H1 (cell line): ENCODE measurements at regions not wholly inside any gene's neighbourhood (a gene's known extent, or its start where the extent isn't known, plus 50 kb on each side); places are given as distances from the start of the nearest gene placed in this dataset.

Experiments used
- CTCF ChIA-PET: fragments of 300-600 bp; sonication (Branson Sonifier 250); formaldehyde crosslinking; loops from one replicate; lab custom pipeline; 2021; ENCODE audit not compliant: partially characterized antibody; lab: Charles Lee
- POLR2A ChIA-PET: fragments of 300-600 bp; sonication (Branson Sonifier 250); formaldehyde crosslinking; loops from one replicate; lab custom pipeline; 2021; ENCODE audit warnings: inconsistent platforms; ENCODE audit not compliant: partially characterized antibody; lab: Charles Lee
- DNase-seq, 2 experiments: peaks; one replicate each; pipeline versions ENCODE4 v3.0.0 to v3.0.0-alpha.2; 2010 to 2022; ENCODE audit warnings: low spot score in 2 of 2, low read depth in 1 of 2, mixed read lengths in 1 of 2
- FAIRE-seq: peaks from 2 replicates; lab custom pipeline; 2011; peaks lifted over from hg19 to GRCh38; lab: Jason Lieb, UNC
- H2AFZ ChIP-seq: 2 replicates; pipeline ENCODE4 v1.8.1; 2012; ENCODE audit warnings: low read length, inconsistent platforms
- H2AK5ac ChIP-seq: 2 replicates; pipeline ENCODE4 v1.6.1; 2013; ENCODE audit warnings: low read depth, low read length
- H2BK120ac ChIP-seq: replicated peaks from 2 replicates; pipeline ENCODE3; 2013; ENCODE audit warnings: low read depth, low read length, inconsistent platforms
- H2BK12ac ChIP-seq: 2 replicates; pipeline ENCODE4 v1.6.1; 2013; ENCODE audit warnings: low read depth, low read length
- H2BK15ac ChIP-seq: 2 replicates; pipeline ENCODE4 v1.6.1; 2013; ENCODE audit warnings: low read length
- H2BK20ac ChIP-seq: 2 replicates; pipeline ENCODE4 v1.6.1; 2013; ENCODE audit warnings: low read length
- H2BK5ac ChIP-seq: 2 replicates; pipeline ENCODE4 v1.6.1; 2013; ENCODE audit warnings: low read depth, low read length
- H3K14ac ChIP-seq: 2 replicates; pipeline ENCODE4 v1.6.1; 2013; ENCODE audit warnings: inconsistent platforms; ENCODE audit not compliant: insufficient read length
- H3K18ac ChIP-seq: 2 replicates; pipeline ENCODE4 v1.6.1; 2013; ENCODE audit warnings: low read length; ENCODE audit errors: extremely low read depth
- H3K23ac ChIP-seq: 2 replicates; pipeline ENCODE4 v1.6.1; 2013; ENCODE audit warnings: inconsistent platforms; ENCODE audit not compliant: insufficient read length
- H3K23me2 ChIP-seq: 2 replicates; pipeline ENCODE4 v1.6.1; 2013; ENCODE audit warnings: low read depth, low read length
- H3K27ac ChIP-seq: 2 replicates; pipeline ENCODE4 v1.6.1; 2011; ENCODE audit warnings: low read depth, low read length, inconsistent platforms
- H3K27me3 ChIP-seq, 4 experiments: replicated peaks in 1 of 4; 1 replicate in 1 of 4; 2 replicates in 3 of 4; pipeline versions ENCODE4 v1.6.1 to v1.8.1; 2011 to 2013; ENCODE audit warnings: low read length in 3 of 4, mild to moderate bottlenecking in 3 of 4, inconsistent platforms in 2 of 4, mixed read lengths in 2 of 4, moderate library complexity in 1 of 4; ENCODE audit not compliant: control insufficient read depth in 3 of 4, insufficient read depth in 3 of 4; ENCODE audit errors: extremely low read depth in 1 of 4
- H3K36me3 ChIP-seq, 4 experiments: 2 replicates each; pipeline versions ENCODE4 v1.6.1 to v1.8.1; 2011 to 2013; ENCODE audit warnings: mild to moderate bottlenecking in 4 of 4, low read length in 3 of 4, moderate library complexity in 2 of 4, control low read depth in 1 of 4, inconsistent platforms in 1 of 4; ENCODE audit not compliant: insufficient read depth in 4 of 4, control insufficient read depth in 2 of 4
- H3K4ac ChIP-seq: replicated peaks from 2 replicates; pipeline ENCODE3; 2013; ENCODE audit warnings: low read length, low read depth, mixed read lengths, inconsistent platforms; ENCODE audit not compliant: insufficient read length
- H3K4me1 ChIP-seq, 4 experiments: replicated peaks in 1 of 4; 1 replicate in 1 of 4; 2 replicates in 3 of 4; pipeline versions ENCODE4 v1.6.1 to v1.8.1; 2011 to 2013; ENCODE audit warnings: low read length in 3 of 4, inconsistent platforms in 2 of 4, mixed read lengths in 1 of 4; ENCODE audit not compliant: insufficient read depth in 4 of 4, control insufficient read depth in 3 of 4
- H3K4me2 ChIP-seq, 2 experiments: 2 replicates each; pipeline versions ENCODE4 v1.6.1 to v1.8.1; 2011 to 2013; ENCODE audit warnings: low read depth in 2 of 2, low read length in 2 of 2, control low read depth in 1 of 2, inconsistent platforms in 1 of 2, mild to moderate bottlenecking in 1 of 2; ENCODE audit not compliant: insufficient read depth in 1 of 2
- H3K4me3 ChIP-seq, 4 experiments: fragments of 200-600, 300-600 bp in 1 of 4; sonication (generic), shearing (Covaris generic), sonication (Bioruptor Twin) in 1 of 4; 2 replicates each; pipeline versions ENCODE4 v1.5.1 to v1.8.1; 2011 to 2016; ENCODE audit warnings: low read length in 4 of 4, low read depth in 3 of 4, control low read depth in 2 of 4, inconsistent platforms in 2 of 4, mild to moderate bottlenecking in 2 of 4, mixed read lengths in 1 of 4, moderate library complexity in 1 of 4; ENCODE audit not compliant: insufficient read depth in 2 of 4; ENCODE audit errors: extremely low read depth in 1 of 4
- H3K56ac ChIP-seq: replicated peaks from 2 replicates; pipeline ENCODE3; 2013; ENCODE audit warnings: low read depth, mild to moderate bottlenecking, mixed read lengths, low read length, inconsistent platforms; ENCODE audit not compliant: insufficient read length
- H3K79me1 ChIP-seq: 2 replicates; pipeline ENCODE4 v1.6.1; 2013; ENCODE audit warnings: low read depth, low read length, control low read depth
- H3K79me2 ChIP-seq, 2 experiments: 2 replicates each; pipeline versions ENCODE4 v1.6.1 to v1.8.1; 2012 to 2013; ENCODE audit warnings: low read length in 2 of 2, mild to moderate bottlenecking in 2 of 2, inconsistent platforms in 1 of 2; ENCODE audit not compliant: insufficient read depth in 2 of 2, control insufficient read depth in 1 of 2
- H3K9ac ChIP-seq, 4 experiments: replicated peaks in 1 of 4; 1 replicate in 1 of 4; 2 replicates in 3 of 4; pipeline versions ENCODE4 v1.6.1 to v1.8.1; 2011 to 2013; ENCODE audit warnings: low read depth in 3 of 4, low read length in 3 of 4, control low read depth in 2 of 4, mild to moderate bottlenecking in 2 of 4, moderate library complexity in 2 of 4, inconsistent platforms in 1 of 4; ENCODE audit errors: extremely low read depth in 1 of 4
- H3K9me3 ChIP-seq, 2 experiments: 2 replicates each; pipeline versions ENCODE4 v1.6.1 to v1.8.1; 2012 to 2013; ENCODE audit warnings: mild to moderate bottlenecking in 2 of 2, moderate library complexity in 2 of 2, control low read depth in 1 of 2, inconsistent platforms in 1 of 2, low read depth in 1 of 2, low read length in 1 of 2, mixed read lengths in 1 of 2; ENCODE audit not compliant: insufficient read depth in 2 of 2
- H4K20me1 ChIP-seq, 2 experiments: replicated peaks in 1 of 2; 2 replicates each; pipeline versions ENCODE3 to v1.8.1; 2011 to 2013; ENCODE audit warnings: inconsistent platforms in 2 of 2, low read length in 2 of 2, mild to moderate bottlenecking in 1 of 2; ENCODE audit not compliant: insufficient read depth in 2 of 2, control insufficient read depth in 1 of 2
- H4K5ac ChIP-seq: 2 replicates; pipeline ENCODE4 v1.6.1; 2013; ENCODE audit warnings: low read length, low read depth, mixed read lengths, inconsistent platforms; ENCODE audit not compliant: insufficient read length
- H4K8ac ChIP-seq: 2 replicates; pipeline ENCODE4 v1.8.0; 2013; ENCODE audit warnings: mild to moderate bottlenecking, moderate library complexity, low read length, inconsistent platforms; ENCODE audit not compliant: insufficient read depth; ENCODE audit errors: extremely low read depth
- H4K91ac ChIP-seq: replicated peaks from 2 replicates; pipeline ENCODE3; 2013; ENCODE audit warnings: low read length, mixed read lengths, inconsistent platforms; ENCODE audit not compliant: insufficient read length
- ATF2 ChIP-seq: IDR thresholded peaks from 2 replicates; pipeline ENCODE4 v1.6.1; 2012; ENCODE audit warnings: low read length, inconsistent platforms
- CHD2 ChIP-seq: IDR thresholded peaks from 2 replicates; pipeline ENCODE4 v1.6.1; 2012; ENCODE audit warnings: low read length, improper control_type of control experiment
- E2F6 ChIP-seq: IDR thresholded peaks from 2 replicates; pipeline ENCODE4 v1.6.1; 2012; ENCODE audit warnings: inconsistent platforms
- EP300 ChIP-seq, 2 experiments: IDR thresholded peaks; 1 replicate in 1 of 2; 2 replicates in 1 of 2; pipeline ENCODE4 v1.6.1; 2011 to 2012; ENCODE audit warnings: low read depth in 2 of 2, low read length in 2 of 2, mild to moderate bottlenecking in 2 of 2, borderline replicate concordance in 1 of 2, inconsistent platforms in 1 of 2, moderate library complexity in 1 of 2
- FOSL1 ChIP-seq: IDR thresholded peaks from 2 replicates; pipeline ENCODE4 v1.6.1; 2011; ENCODE audit warnings: mild to moderate bottlenecking, low read depth, low read length, moderate library complexity; ENCODE audit not compliant: insufficient read depth
- HDAC2 ChIP-seq, 2 experiments: fragments of 300-600 bp in 1 of 2; sonication (generic) in 1 of 2; IDR thresholded peaks; 2 replicates each; pipeline ENCODE4 v1.6.1; 2011 to 2012; ENCODE audit warnings: low read depth in 2 of 2, low read length in 2 of 2, mild to moderate bottlenecking in 2 of 2, moderate library complexity in 2 of 2, borderline replicate concordance in 1 of 2, inconsistent platforms in 1 of 2
- KDM4A ChIP-seq: IDR thresholded peaks from one replicate; pipeline ENCODE4 v1.7.1; 2012; ENCODE audit warnings: low read depth, mild to moderate bottlenecking, moderate library complexity, low read length, inconsistent platforms; ENCODE audit not compliant: severe bottlenecking
- POLR2AphosphoS5 ChIP-seq: IDR thresholded peaks from 2 replicates; pipeline ENCODE4 v1.6.1; 2011; ENCODE audit warnings: low read depth, low read length
- SIN3A ChIP-seq, 2 experiments: IDR thresholded peaks in 1 of 2; conservative IDR thresholded peaks in 1 of 2; 2 replicates each; pipeline ENCODE4 v1.6.1; 2011 to 2012; ENCODE audit warnings: low read length in 2 of 2, improper control_type of control experiment in 1 of 2, low read depth in 1 of 2, mild to moderate bottlenecking in 1 of 2
- SP1 ChIP-seq: IDR thresholded peaks from 2 replicates; pipeline ENCODE4 v1.6.1; 2011; ENCODE audit warnings: low read depth, low read length
- SP2 ChIP-seq: IDR thresholded peaks from 2 replicates; pipeline ENCODE4 v1.6.1; 2012; ENCODE audit warnings: mild to moderate bottlenecking, low read length, inconsistent platforms
- WGBS, 2 experiments: shearing (Covaris generic) in 1 of 2; methylation state at CpG; one replicate each; pipeline versions ENCODE4 v1.1.6 to v1.1.7; 2013 to 2015; ENCODE audit warnings: low lambda C conversion rate in 2 of 2, mixed read lengths in 2 of 2, inconsistent platforms in 1 of 2, low coverage in 1 of 2, missing lambda C conversion rate in 1 of 2; ENCODE audit not compliant: insufficient replicate concordance in 2 of 2, insufficient coverage in 1 of 2, insufficient read length in 1 of 2; ENCODE audit errors: extremely low coverage in 1 of 2, missing lambda C conversion rate in 1 of 2; 5-methylcytosine and 5-hydroxymethylcytosine counted together

GRCh38 chr7:33842150-33842549 lies 63.2 kb upstream of the BMPER start:
- 84% methylated on average over 3 of the region's 3 CpGs; no CpG with 5 or more reads in 1 of the 2 experiments for whole genome bisulfite sequencing, 2 experiments
- Histone ChIP-seq H3K23ac (no peak overlapping the region), H2BK120ac (no peak overlapping the region), H3K9ac (no peak overlapping the region), H3K23me2 (peaks cover 2% of the 10 kb centered on the region; the same call in 1 of the 2 replicates), H4K5ac (no peak overlapping the region), H3K9me3 (no peaks in the 10 kb centered on the region), H3K4me2 (no peak overlapping the region), H2AK5ac (no peak overlapping the region), H4K8ac (no peak overlapping the region), H4K91ac (no peak overlapping the region), H3K79me1 (no peaks in the 10 kb centered on the region), H2BK12ac (no peak overlapping the region), H3K14ac (no peak overlapping the region), H2BK20ac (no peak overlapping the region), H3K56ac (no peak overlapping the region), H3K4me1 (no peaks in the 10 kb centered on the region), H3K4me3 (no peak overlapping the region), H3K79me2 (no peaks in the 10 kb centered on the region), H2BK5ac (no peak overlapping the region), H2AFZ (no peak overlapping the region), H2BK15ac (no peak overlapping the region), H3K18ac (no peak overlapping the region), H3K4ac (no peak overlapping the region), H3K36me3 (no peaks in the 10 kb centered on the region), H3K27me3 (no peaks in the 10 kb centered on the region), H3K27ac (no peak overlapping the region), H4K20me1 (no peaks in the 10 kb centered on the region)
- ChIA-PET CTCF (interaction anchor here (1.3 kb wide), 1 partner anchor 89 kb away, joined by 4 read pairs; no protein-coding TSS in a partner anchor), POLR2A (no interaction called here)
- DNase-seq (no peak), FAIRE-seq (no peak)
- no peak for TF ChIP-seq SIN3A (conservative IDR thresholded peaks at IDR 0.05 in 1 of 2, IDR thresholded peaks at IDR 0.05 in 1 of 2; ENCODE audit: low read depth in 1 of 2, low read length in 2 of 2)
- no peak for TF ChIP-seq CHD2
- no peak for TF ChIP-seq EP300 (IDR thresholded peaks at IDR 0.05; ENCODE audit: borderline replicate concordance in 1 of 2, low read depth in 2 of 2, low read length in 2 of 2)
- TF ChIP-seq KDM4A = no peak
- TF ChIP-seq E2F6 = no peak
- no peak for TF ChIP-seq FOSL1
- no peak for TF ChIP-seq POLR2AphosphoS5
- no peak for TF ChIP-seq SP2
- no peak for TF ChIP-seq SP1
- no peak for TF ChIP-seq ATF2
- TF ChIP-seq HDAC2 (IDR thresholded peaks at IDR 0.05; ENCODE audit: borderline replicate concordance in 1 of 2, low read depth in 2 of 2, low read length in 2 of 2) = no peak
